ENCODE measurements at regions not wholly inside any gene's neighbourhood (a gene's known extent, or its start where the extent isn't known, plus 50 kb on each side); places are given as distances from the start of the nearest gene placed in this dataset.

DNA sequence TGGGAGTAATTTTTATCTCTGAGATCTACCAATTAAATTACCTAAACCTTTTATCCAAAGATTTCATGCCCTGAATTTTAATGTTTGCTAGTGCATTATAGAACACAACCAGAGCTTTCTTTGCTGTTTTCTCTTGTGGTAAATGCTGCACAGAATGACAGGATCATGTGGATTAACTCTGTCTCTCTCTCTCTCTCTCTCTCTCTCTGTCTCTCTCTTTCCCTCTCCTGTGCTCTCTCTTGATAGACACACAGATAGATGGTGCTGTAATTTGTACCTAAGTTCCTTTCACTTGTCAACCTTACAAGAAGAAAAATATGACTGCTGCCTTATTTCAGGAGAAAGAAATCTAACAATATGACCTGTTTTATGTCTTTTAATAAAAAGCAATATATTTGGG lies 211.2 kb upstream of the WDFY3 start:
- ChIA-PET CTCF (no interaction called here), POLR2A (no interaction called here)
- H3K4me2 ChIP-seq (ENCODE audit: insufficient read depth, low read length) = no peak overlapping the region
- TF ChIP-seq FOS (IDR thresholded peaks at IDR 0.05; ENCODE audit: borderline replicate concordance, insufficient read depth, low read length) (no peak), GATA2 (IDR thresholded peaks at IDR 0.05; ENCODE audit: insufficient read depth, insufficient read length, low read depth, low read length) (no peak), EZH2 (IDR thresholded peaks at IDR 0.05; ENCODE audit: borderline replicate concordance, low read depth, low read length, severe bottlenecking) (no peak), MYC (IDR thresholded peaks at IDR 0.05; ENCODE audit: low read depth, low read length) (no peak)
- TF ChIP-seq, protein P1, sequence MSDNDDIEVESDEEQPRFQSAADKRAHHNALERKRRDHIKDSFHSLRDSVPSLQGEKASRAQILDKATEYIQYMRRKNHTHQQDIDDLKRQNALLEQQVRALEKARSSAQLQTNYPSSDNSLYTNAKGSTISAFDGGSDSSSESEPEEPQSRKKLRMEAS (IDR thresholded peaks at IDR 0.05; ENCODE audit: insufficient read depth, insufficient read length) = no peak
- BruUV-seq (replicated peaks) = no TSS peak
- no peaks in the 10 kb centered on the region for H3K36me3 ChIP-seq (ENCODE audit: control insufficient read depth in 2 of 2, extremely low read depth in 1 of 2, insufficient read depth in 2 of 2, low read length in 2 of 2)
- H3K4me3 ChIP-seq (replicated peaks in 1 of 3; ENCODE audit: insufficient read depth in 1 of 3, low read depth in 1 of 3, low read length in 3 of 3) = no peak overlapping the region
- peaks cover 0 to 2% of the 10 kb centered on the region in 2 experiments for H3K27me3 ChIP-seq (ENCODE audit: control insufficient read depth in 2 of 2, insufficient read depth in 2 of 2, low read length in 2 of 2)
- FAIRE-seq (no peak), DNase-seq (ENCODE audit: low read depth, low spot score) (no peak)
- H3K9me1 ChIP-seq (replicated peaks; ENCODE audit: control insufficient read depth, extremely low read depth, insufficient read depth, low read length) = no peaks in the 10 kb centered on the region
- no peaks in the 10 kb centered on the region for H3K9me3 ChIP-seq (replicated peaks; ENCODE audit: control insufficient read depth, insufficient read depth, low read length)
- no peak overlapping the region for H3K9ac ChIP-seq (replicated peaks; ENCODE audit: extremely low read depth, insufficient read depth, low read length)
- H2AFZ ChIP-seq (ENCODE audit: low read depth, low read length) = no peak overlapping the region
- no peak overlapping the region for H3K27ac ChIP-seq (ENCODE audit: insufficient read depth, low read depth, low read length)
- dilution Hi-C loops (cut with MboI; ENCODE audit: extremely low pct_ligation_motif_present, low sequenced_read_pairs) (no loop called here), intact Hi-C loops (cut with micrococcal nuclease) (no loop called here)
- no peaks in the 10 kb centered on the region for H3K79me2 ChIP-seq (ENCODE audit: control insufficient read depth, insufficient read depth, low read length)
- H4K20me1 ChIP-seq (replicated peaks; ENCODE audit: control insufficient read depth, extremely low read depth, insufficient read depth, low read length) = no peaks in the 10 kb centered on the region
- H3K4me1 ChIP-seq (ENCODE audit: control insufficient read depth, extremely low read depth, insufficient read depth, low read length) = no peaks in the 10 kb centered on the region

- TF ChIP-seq FOS (IDR thresholded peaks at IDR 0.05; ENCODE audit: borderline replicate concordance, insufficient read depth, low read length) (no peak), GATA2 (IDR thresholded peaks at IDR 0.05; ENCODE audit: insufficient read depth, insufficient read length, low read depth, low read length) (no peak), JUN (IDR thresholded peaks at IDR 0.05; ENCODE audit: borderline replicate concordance, insufficient read depth, insufficient read length, low read depth) (no peak), EZH2 (IDR thresholded peaks at IDR 0.05; ENCODE audit: borderline replicate concordance, low read depth, low read length, severe bottlenecking) (no peak), MYC (IDR thresholded peaks at IDR 0.05; ENCODE audit: low read depth, low read length) (no peak), POLR2A (IDR thresholded peaks at IDR 0.05; ENCODE audit: low read depth, low read length) (no peak), POLR2AphosphoS5 (IDR thresholded peaks at IDR 0.05; ENCODE audit: insufficient read depth, low read depth, low read length) (no peak), CTCF (IDR thresholded peaks at IDR 0.05; ENCODE audit: extremely low read depth in 1 of 2, insufficient read depth in 1 of 2, low read depth in 1 of 2, low read length in 2 of 2) (no peak)
- TF ChIP-seq, protein P1 (IDR thresholded peaks at IDR 0.05; ENCODE audit: insufficient read depth, insufficient read length) = no peak
- Histone ChIP-seq H3K27ac (ENCODE audit: insufficient read depth, low read depth, low read length) (no peak overlapping the region), H3K9me1 (replicated peaks; ENCODE audit: control insufficient read depth, extremely low read depth, insufficient read depth, low read length) (no peaks in the 10 kb centered on the region), H3K79me2 (ENCODE audit: control insufficient read depth, insufficient read depth, low read length) (no peaks in the 10 kb centered on the region), H3K36me3 (ENCODE audit: control insufficient read depth in 2 of 2, extremely low read depth in 1 of 2, insufficient read depth in 2 of 2, low read length in 2 of 2) (no peaks in the 10 kb centered on the region), H3K9me3 (replicated peaks; ENCODE audit: control insufficient read depth, insufficient read depth, low read length) (no peaks in the 10 kb centered on the region), H3K27me3 (ENCODE audit: control insufficient read depth in 2 of 2, insufficient read depth in 2 of 2, low read length in 2 of 2) (peaks cover 0 to 2% of the 10 kb centered on the region in 2 experiments), H3K4me2 (ENCODE audit: insufficient read depth, low read length) (no peak overlapping the region), H3K9ac (replicated peaks; ENCODE audit: extremely low read depth, insufficient read depth, low read length) (no peak overlapping the region), H3K4me3 (replicated peaks in 1 of 3; ENCODE audit: insufficient read depth in 1 of 3, low read depth in 1 of 3, low read length in 3 of 3) (no peak overlapping the region), H3K4me1 (ENCODE audit: control insufficient read depth, extremely low read depth, insufficient read depth, low read length) (no peaks in the 10 kb centered on the region), H4K20me1 (replicated peaks; ENCODE audit: control insufficient read depth, extremely low read depth, insufficient read depth, low read length) (no peaks in the 10 kb centered on the region), H2AFZ (ENCODE audit: low read depth, low read length) (no peak overlapping the region)
- dilution Hi-C loops (cut with MboI; ENCODE audit: extremely low pct_ligation_motif_present, low sequenced_read_pairs) (no loop called here), intact Hi-C loops (cut with micrococcal nuclease) (no loop called here)
- no TSS peak for BruUV-seq (replicated peaks)
- CTCF ChIA-PET = no interaction called here
- FAIRE-seq (no peak), DNase-seq (ENCODE audit: low read depth, low spot score) (no peak)
- POLR2A ChIA-PET = no interaction called here
Measured at GRCh38 chr4:85180533-85180932, 214.0 kb upstream of the WDFY3 start.
